T-helper 1 cell (primary cell): ENCODE measurements at regions not wholly inside any gene's neighbourhood (a gene's known extent, or its start where the extent isn't known, plus 50 kb on each side); places are given as distances from the start of the nearest gene placed in this dataset.

Experiments
- DNase-seq, 5 donors: peaks; one replicate each; pipeline ENCODE4 v3.0.0-alpha.2; 2012 to 2020

- DNase-seq: peak in 1 of 5 donors; percentile 11
Measured at GRCh38 chr6:170160031-170160627, 130.7 kb downstream of the DLL1 start.

- peak in 1 of 5 donors; percentile 9 for DNase-seq
Measured at GRCh38 chr6:170159022-170159965, 131.6 kb downstream of the DLL1 start.

- DNase-seq: peak in 1 of 5 donors; percentile 7
Measured at GRCh38 chr6:170158296-170159021, 132.4 kb downstream of the DLL1 start.

- no peak for DNase-seq
Measured at GRCh38 chr6:170157567-170158218, 133.2 kb downstream of the DLL1 start.

GRCh38 chr6:170156448-170157375, 134.2 kb downstream of the DLL1 start:
- peak in 1 of 5 donors; percentile 2 for DNase-seq

- DNase-seq: peak in 1 of 5 donors; percentile 4
Measured at GRCh38 chr6:170155464-170156196, 135.2 kb downstream of the DLL1 start.

- no peak for DNase-seq
Measured at GRCh38 chr6:170153436-170154319, 137.2 kb downstream of the DLL1 start.

- peak in 1 of 5 donors; percentile 2 for DNase-seq
Measured at GRCh38 chr6:170152989-170153388, 137.9 kb downstream of the DLL1 start.

GRCh38 chr6:170152124-170152926, 138.6 kb downstream of the DLL1 start:
- DNase-seq: no peak

GRCh38 chr6:170151804-170152123, 139.1 kb downstream of the DLL1 start:
- DNase-seq: no peak

GRCh38 chr6:170151321-170151771, 139.5 kb downstream of the DLL1 start:
- no peak for DNase-seq

- DNase-seq: no peak
Measured at GRCh38 chr6:170150590-170150945, 140.3 kb downstream of the DLL1 start.

- no peak for DNase-seq
Measured at GRCh38 chr6:170149681-170150589, 140.9 kb downstream of the DLL1 start.

GRCh38 chr6:170148709-170149470, 142.0 kb downstream of the DLL1 start:
- DNase-seq: peak in 1 of 5 donors; percentile 7

- peak in 4 of 5 donors; percentile 11 to 59 (median 23) for DNase-seq
Measured at GRCh38 chr6:170147832-170148708, 142.8 kb downstream of the DLL1 start.
